ENCODE measurements at regions not wholly inside any gene's neighbourhood (a gene's known extent, or its start where the extent isn't known, plus 50 kb on each side); places are given as distances from the start of the nearest gene placed in this dataset.

DNA sequence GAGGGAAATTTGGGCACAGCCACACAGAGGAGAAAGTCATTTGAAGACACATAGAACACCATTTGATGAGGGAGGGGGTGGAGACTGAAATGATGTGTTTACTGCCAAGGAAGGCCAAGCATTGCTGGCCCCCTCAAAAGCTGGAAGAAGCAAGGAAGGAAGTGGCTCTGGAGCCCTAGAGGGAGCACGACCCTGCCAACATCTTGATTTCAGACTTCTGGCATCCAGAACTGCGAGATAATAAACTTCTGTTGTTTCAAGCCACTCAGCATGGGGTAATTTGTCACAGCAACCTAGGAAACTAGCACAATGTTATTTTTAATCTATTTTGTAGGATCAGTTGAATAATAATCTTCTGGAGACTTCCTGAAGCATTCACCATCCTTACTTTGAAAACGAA lies 314.8 kb upstream of the GOT2 start:
- Histone ChIP-seq H3K27ac (ENCODE audit: low read depth, low read length) (no peak overlapping the region), H3K9me3 (ENCODE audit: control insufficient read depth in 3 of 3, low read length in 3 of 3) (no peaks in the 10 kb centered on the region), H3K36me3 (ENCODE audit: control insufficient read depth in 3 of 3, insufficient read depth in 3 of 3, low read length in 3 of 3) (no peaks in the 10 kb centered on the region), H3K4me1 (ENCODE audit: control insufficient read depth in 3 of 3, insufficient read depth in 3 of 3, low read length in 3 of 3) (no peaks in the 10 kb centered on the region), H3K4me3 (ENCODE audit: low read length in 3 of 3) (no peak overlapping the region), H3K27me3 (ENCODE audit: control insufficient read depth in 3 of 3, insufficient read depth in 3 of 3, low read length in 3 of 3) (no peaks in the 10 kb centered on the region), H3K9ac (ENCODE audit: low read depth in 1 of 3, low read length in 3 of 3) (no peak overlapping the region)

DNA sequence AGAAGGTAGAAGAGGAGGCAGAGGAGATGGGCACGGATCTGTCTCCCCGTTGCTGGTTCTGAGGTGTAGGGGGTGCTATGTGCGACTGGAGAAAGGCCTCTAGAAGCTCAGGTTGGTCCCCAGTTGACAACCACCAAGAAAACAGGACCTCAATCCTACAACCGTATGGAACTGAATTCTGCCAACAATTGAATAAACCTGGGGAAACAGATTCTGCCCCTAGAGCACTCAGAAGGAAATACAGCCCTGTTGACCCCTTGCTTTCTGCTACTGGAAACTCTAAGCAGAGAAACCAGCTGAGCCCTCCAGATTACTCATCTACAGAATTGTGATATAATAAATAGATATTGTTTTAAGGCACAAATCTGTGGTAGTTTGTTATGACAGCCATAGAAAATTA lies 313.0 kb upstream of the GOT2 start:
- Histone ChIP-seq H3K4me1 (ENCODE audit: control insufficient read depth in 3 of 3, insufficient read depth in 3 of 3, low read length in 3 of 3) (no peaks in the 10 kb centered on the region), H3K27me3 (ENCODE audit: control insufficient read depth in 3 of 3, insufficient read depth in 3 of 3, low read length in 3 of 3) (no peaks in the 10 kb centered on the region), H3K9ac (ENCODE audit: low read depth in 1 of 3, low read length in 3 of 3) (no peak overlapping the region), H3K36me3 (ENCODE audit: control insufficient read depth in 3 of 3, insufficient read depth in 3 of 3, low read length in 3 of 3) (no peaks in the 10 kb centered on the region), H3K27ac (ENCODE audit: low read depth, low read length) (no peak overlapping the region), H3K9me3 (ENCODE audit: control insufficient read depth in 3 of 3, low read length in 3 of 3) (no peaks in the 10 kb centered on the region), H3K4me3 (ENCODE audit: low read length in 3 of 3) (no peak overlapping the region)

GRCh38 chr16:59046335-59046734 lies 312.2 kb upstream of the GOT2 start:
- H3K9me3 ChIP-seq (ENCODE audit: control insufficient read depth in 3 of 3, low read length in 3 of 3), result no peaks in the 10 kb centered on the region
- H3K27ac ChIP-seq (ENCODE audit: low read depth, low read length), result no peak overlapping the region
- H3K27me3 ChIP-seq (ENCODE audit: control insufficient read depth in 3 of 3, insufficient read depth in 3 of 3, low read length in 3 of 3), result no peaks in the 10 kb centered on the region
- no peaks in the 10 kb centered on the region for H3K36me3 ChIP-seq (ENCODE audit: control insufficient read depth in 3 of 3, insufficient read depth in 3 of 3, low read length in 3 of 3)
- no peaks in the 10 kb centered on the region for H3K4me1 ChIP-seq (ENCODE audit: control insufficient read depth in 3 of 3, insufficient read depth in 3 of 3, low read length in 3 of 3)
- H3K9ac ChIP-seq (ENCODE audit: low read depth in 1 of 3, low read length in 3 of 3), result no peak overlapping the region
- no peak overlapping the region for H3K4me3 ChIP-seq (ENCODE audit: low read length in 3 of 3)

GRCh38 chr16:59045501-59045900 lies 311.4 kb upstream of the GOT2 start:
- no peak overlapping the region for H3K27ac ChIP-seq (ENCODE audit: low read depth, low read length)
- no peak overlapping the region for H3K4me3 ChIP-seq (ENCODE audit: low read length in 3 of 3)
- no peaks in the 10 kb centered on the region for H3K27me3 ChIP-seq (ENCODE audit: control insufficient read depth in 3 of 3, insufficient read depth in 3 of 3, low read length in 3 of 3)
- no peaks in the 10 kb centered on the region for H3K9me3 ChIP-seq (ENCODE audit: control insufficient read depth in 3 of 3, low read length in 3 of 3)
- H3K36me3 ChIP-seq (ENCODE audit: control insufficient read depth in 3 of 3, insufficient read depth in 3 of 3, low read length in 3 of 3), result no peaks in the 10 kb centered on the region
- no peak overlapping the region for H3K9ac ChIP-seq (ENCODE audit: low read depth in 1 of 3, low read length in 3 of 3)
- H3K4me1 ChIP-seq (ENCODE audit: control insufficient read depth in 3 of 3, insufficient read depth in 3 of 3, low read length in 3 of 3), result no peaks in the 10 kb centered on the region

- H3K27ac ChIP-seq (ENCODE audit: low read depth, low read length), result no peak overlapping the region
- H3K9me3 ChIP-seq (ENCODE audit: control insufficient read depth in 3 of 3, low read length in 3 of 3), result no peaks in the 10 kb centered on the region
- no peak overlapping the region for H3K4me3 ChIP-seq (ENCODE audit: low read length in 3 of 3)
- H3K4me1 ChIP-seq (ENCODE audit: control insufficient read depth in 3 of 3, insufficient read depth in 3 of 3, low read length in 3 of 3), result no peaks in the 10 kb centered on the region
- H3K27me3 ChIP-seq (ENCODE audit: control insufficient read depth in 3 of 3, insufficient read depth in 3 of 3, low read length in 3 of 3), result no peaks in the 10 kb centered on the region
- no peak overlapping the region for H3K9ac ChIP-seq (ENCODE audit: low read depth in 1 of 3, low read length in 3 of 3)
- H3K36me3 ChIP-seq (ENCODE audit: control insufficient read depth in 3 of 3, insufficient read depth in 3 of 3, low read length in 3 of 3), result no peaks in the 10 kb centered on the region
These were observed 310.5 kb upstream of the GOT2 start for GRCh38 chr16:59044616-59045015.

- Histone ChIP-seq H3K27me3 (ENCODE audit: control insufficient read depth in 3 of 3, insufficient read depth in 3 of 3, low read length in 3 of 3) (no peaks in the 10 kb centered on the region), H3K9ac (ENCODE audit: low read depth in 1 of 3, low read length in 3 of 3) (no peak overlapping the region), H3K36me3 (ENCODE audit: control insufficient read depth in 3 of 3, insufficient read depth in 3 of 3, low read length in 3 of 3) (no peaks in the 10 kb centered on the region), H3K9me3 (ENCODE audit: control insufficient read depth in 3 of 3, low read length in 3 of 3) (no peaks in the 10 kb centered on the region), H3K4me3 (ENCODE audit: low read length in 3 of 3) (no peak overlapping the region), H3K4me1 (ENCODE audit: control insufficient read depth in 3 of 3, insufficient read depth in 3 of 3, low read length in 3 of 3) (no peaks in the 10 kb centered on the region), H3K27ac (ENCODE audit: low read depth, low read length) (no peak overlapping the region)
These were observed 308.2 kb upstream of the GOT2 start for GRCh38 chr16:59042301-59042700.

GRCh38 chr16:59039066-59039720 lies 305.1 kb upstream of the GOT2 start:
- no peak overlapping the region for H3K27ac ChIP-seq (ENCODE audit: low read depth, low read length)
- no peaks in the 10 kb centered on the region for H3K27me3 ChIP-seq (ENCODE audit: control insufficient read depth in 3 of 3, insufficient read depth in 3 of 3, low read length in 3 of 3)
- no peaks in the 10 kb centered on the region for H3K36me3 ChIP-seq (ENCODE audit: control insufficient read depth in 3 of 3, insufficient read depth in 3 of 3, low read length in 3 of 3)
- no peak overlapping the region for H3K4me3 ChIP-seq (ENCODE audit: low read length in 3 of 3)
- H3K9ac ChIP-seq (ENCODE audit: low read depth in 1 of 3, low read length in 3 of 3), result no peak overlapping the region
- no peaks in the 10 kb centered on the region for H3K4me1 ChIP-seq (ENCODE audit: control insufficient read depth in 3 of 3, insufficient read depth in 3 of 3, low read length in 3 of 3)
- no peaks in the 10 kb centered on the region for H3K9me3 ChIP-seq (ENCODE audit: control insufficient read depth in 3 of 3, low read length in 3 of 3)

DNA sequence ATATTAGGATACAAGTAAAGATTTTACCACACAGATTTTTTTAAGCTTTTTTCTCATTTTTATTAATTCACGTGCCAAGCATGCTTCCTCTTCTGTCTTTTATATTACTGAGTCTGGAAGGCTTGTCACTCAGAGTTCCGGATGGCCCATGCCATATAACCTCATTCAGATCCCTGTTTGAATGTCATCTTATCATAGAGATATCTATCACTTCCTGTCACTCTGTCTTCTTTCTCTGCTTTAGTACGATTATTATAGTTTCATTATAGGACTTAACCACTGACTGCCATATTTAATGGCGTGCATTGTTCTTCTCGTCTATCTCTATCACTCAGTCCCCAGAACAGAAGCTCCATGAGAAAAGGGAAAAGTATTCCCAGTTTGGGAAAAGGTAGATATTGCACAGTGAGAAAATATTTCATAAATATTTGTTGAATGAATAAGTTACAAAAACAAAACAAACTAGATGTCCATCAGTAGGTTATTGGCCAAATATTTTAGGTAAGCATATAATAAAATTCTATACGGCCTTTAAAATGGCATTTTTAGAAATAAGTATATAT lies 296.9 kb upstream of the GOT2 start:
- Histone ChIP-seq H3K36me3 (ENCODE audit: control insufficient read depth in 3 of 3, insufficient read depth in 3 of 3, low read length in 3 of 3) (no peaks in the 10 kb centered on the region), H3K4me1 (ENCODE audit: control insufficient read depth in 3 of 3, insufficient read depth in 3 of 3, low read length in 3 of 3) (no peaks in the 10 kb centered on the region), H3K27me3 (ENCODE audit: control insufficient read depth in 3 of 3, insufficient read depth in 3 of 3, low read length in 3 of 3) (no peaks in the 10 kb centered on the region), H3K9me3 (ENCODE audit: control insufficient read depth in 3 of 3, low read length in 3 of 3) (peaks cover 0 to 2% (median 0%) of the 10 kb centered on the region in 3 donors), H3K9ac (ENCODE audit: low read depth in 1 of 3, low read length in 3 of 3) (no peak overlapping the region), H3K4me3 (ENCODE audit: low read length in 3 of 3) (no peak overlapping the region), H3K27ac (ENCODE audit: low read depth, low read length) (no peak overlapping the region)

DNA sequence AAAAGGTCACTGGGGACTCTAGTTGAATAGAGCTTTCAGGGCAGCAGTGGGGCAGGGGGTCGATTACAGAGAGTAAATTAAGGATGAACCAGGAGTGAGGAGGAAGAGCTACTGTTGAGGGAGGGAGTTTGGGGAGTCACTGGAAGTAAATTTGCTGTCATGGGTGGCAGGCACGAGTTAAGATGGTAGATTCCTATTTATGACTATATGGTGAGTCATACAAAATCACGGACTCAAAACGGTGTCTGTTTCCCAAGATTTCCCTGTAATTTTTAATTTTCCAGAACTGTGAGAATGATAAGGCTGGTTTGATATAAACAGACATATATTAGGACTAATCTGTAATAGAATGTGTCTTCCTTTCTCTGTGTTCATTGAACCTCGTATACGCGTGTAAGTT lies 287.6 kb upstream of the GOT2 start:
- Histone ChIP-seq H3K9me3 (ENCODE audit: control insufficient read depth in 3 of 3, low read length in 3 of 3) (peaks cover 0 to 4% (median 0%) of the 10 kb centered on the region in 3 donors), H3K9ac (ENCODE audit: low read depth in 1 of 3, low read length in 3 of 3) (no peak overlapping the region), H3K4me1 (ENCODE audit: control insufficient read depth in 3 of 3, insufficient read depth in 3 of 3, low read length in 3 of 3) (no peaks in the 10 kb centered on the region), H3K4me3 (ENCODE audit: low read length in 3 of 3) (no peak overlapping the region), H3K27ac (ENCODE audit: low read depth, low read length) (no peak overlapping the region), H3K36me3 (ENCODE audit: control insufficient read depth in 3 of 3, insufficient read depth in 3 of 3, low read length in 3 of 3) (no peaks in the 10 kb centered on the region), H3K27me3 (ENCODE audit: control insufficient read depth in 3 of 3, insufficient read depth in 3 of 3, low read length in 3 of 3) (no peaks in the 10 kb centered on the region)

DNA sequence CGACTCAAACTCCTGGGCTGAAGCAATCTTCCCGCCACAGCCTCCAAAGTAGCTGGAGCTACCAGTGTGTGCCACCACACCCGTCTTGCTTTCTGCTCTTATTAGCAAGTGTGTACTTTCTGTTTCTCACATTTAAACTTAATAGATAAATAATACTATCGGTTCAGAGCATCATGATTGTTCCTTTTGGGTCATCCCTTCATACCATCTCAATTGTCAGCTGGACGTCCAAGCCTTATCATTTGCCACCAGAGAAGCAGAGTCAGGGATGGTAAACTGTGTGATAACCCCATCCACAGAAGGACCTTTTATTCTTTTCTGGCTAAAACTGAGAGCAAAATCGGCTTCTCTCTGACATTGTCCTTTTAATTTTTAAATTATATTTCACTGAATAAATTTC lies 279.8 kb upstream of the GOT2 start:
- Histone ChIP-seq H3K9ac (ENCODE audit: low read depth in 1 of 3, low read length in 3 of 3) (no peak overlapping the region), H3K9me3 (ENCODE audit: control insufficient read depth in 3 of 3, low read length in 3 of 3) (no peaks in the 10 kb centered on the region), H3K27me3 (ENCODE audit: control insufficient read depth in 3 of 3, insufficient read depth in 3 of 3, low read length in 3 of 3) (no peaks in the 10 kb centered on the region), H3K4me1 (ENCODE audit: control insufficient read depth in 3 of 3, insufficient read depth in 3 of 3, low read length in 3 of 3) (no peaks in the 10 kb centered on the region), H3K4me3 (ENCODE audit: low read length in 3 of 3) (no peak overlapping the region), H3K36me3 (ENCODE audit: control insufficient read depth in 3 of 3, insufficient read depth in 3 of 3, low read length in 3 of 3) (no peaks in the 10 kb centered on the region), H3K27ac (ENCODE audit: low read depth, low read length) (no peak overlapping the region)
